ENCODE measurements at regions not wholly inside any gene's neighbourhood (a gene's known extent, or its start where the extent isn't known, plus 50 kb on each side); places are given as distances from the start of the nearest gene placed in this dataset.

DNA sequence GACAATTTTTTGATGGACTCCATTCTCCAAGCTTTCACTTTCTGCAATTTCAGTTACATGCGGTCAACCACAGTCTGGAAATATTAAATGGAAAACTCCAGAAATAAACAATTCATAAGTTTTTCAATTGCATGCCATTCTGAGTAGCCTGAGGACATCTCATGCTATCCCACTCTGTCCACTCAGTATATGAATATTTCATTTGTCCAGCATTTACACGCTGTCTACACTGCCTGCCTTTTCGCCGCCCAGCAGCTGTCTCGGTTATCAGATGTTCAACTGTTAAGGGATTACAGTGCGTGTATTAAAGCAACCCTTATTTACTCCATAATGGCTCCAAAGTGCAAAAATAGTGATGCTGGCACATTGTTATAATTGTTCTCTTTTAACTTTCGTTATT is 116.3 kb downstream of the ADSS2 start:
- TF ChIP-seq, protein P1, sequence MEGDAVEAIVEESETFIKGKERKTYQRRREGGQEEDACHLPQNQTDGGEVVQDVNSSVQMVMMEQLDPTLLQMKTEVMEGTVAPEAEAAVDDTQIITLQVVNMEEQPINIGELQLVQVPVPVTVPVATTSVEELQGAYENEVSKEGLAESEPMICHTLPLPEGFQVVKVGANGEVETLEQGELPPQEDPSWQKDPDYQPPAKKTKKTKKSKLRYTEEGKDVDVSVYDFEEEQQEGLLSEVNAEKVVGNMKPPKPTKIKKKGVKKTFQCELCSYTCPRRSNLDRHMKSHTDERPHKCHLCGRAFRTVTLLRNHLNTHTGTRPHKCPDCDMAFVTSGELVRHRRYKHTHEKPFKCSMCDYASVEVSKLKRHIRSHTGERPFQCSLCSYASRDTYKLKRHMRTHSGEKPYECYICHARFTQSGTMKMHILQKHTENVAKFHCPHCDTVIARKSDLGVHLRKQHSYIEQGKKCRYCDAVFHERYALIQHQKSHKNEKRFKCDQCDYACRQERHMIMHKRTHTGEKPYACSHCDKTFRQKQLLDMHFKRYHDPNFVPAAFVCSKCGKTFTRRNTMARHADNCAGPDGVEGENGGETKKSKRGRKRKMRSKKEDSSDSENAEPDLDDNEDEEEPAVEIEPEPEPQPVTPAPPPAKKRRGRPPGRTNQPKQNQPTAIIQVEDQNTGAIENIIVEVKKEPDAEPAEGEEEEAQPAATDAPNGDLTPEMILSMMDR (IDR thresholded peaks at IDR 0.05; ENCODE audit: low read depth, low read length, poor library complexity, severe bottlenecking), result no peak
- TF ChIP-seq EZH2phosphoT487 (IDR thresholded peaks at IDR 0.05; ENCODE audit: borderline replicate concordance, low read length), result no peak
